GM10266 (cell line): ENCODE measurements at regions not wholly inside any gene's neighbourhood (a gene's known extent, or its start where the extent isn't known, plus 50 kb on each side); places are given as distances from the start of the nearest gene placed in this dataset.
A peak's percentile ranks its signal among the peaks of the same experiment; 100 is the strongest.

Experiments
- DNase-seq: peaks from one replicate; pipeline ENCODE4 v3.0.0; 2012; ENCODE audit errors: extremely low spot score
- TF ChIP-seq, protein P1 (sequence below): IDR thresholded peaks from 2 replicates; pipeline ENCODE4 v1.5.1; 2012; ENCODE audit warnings: mild to moderate bottlenecking, low read depth; ENCODE audit not compliant: control insufficient read depth, insufficient read depth; ENCODE audit errors: missing control alignments

DNA sequence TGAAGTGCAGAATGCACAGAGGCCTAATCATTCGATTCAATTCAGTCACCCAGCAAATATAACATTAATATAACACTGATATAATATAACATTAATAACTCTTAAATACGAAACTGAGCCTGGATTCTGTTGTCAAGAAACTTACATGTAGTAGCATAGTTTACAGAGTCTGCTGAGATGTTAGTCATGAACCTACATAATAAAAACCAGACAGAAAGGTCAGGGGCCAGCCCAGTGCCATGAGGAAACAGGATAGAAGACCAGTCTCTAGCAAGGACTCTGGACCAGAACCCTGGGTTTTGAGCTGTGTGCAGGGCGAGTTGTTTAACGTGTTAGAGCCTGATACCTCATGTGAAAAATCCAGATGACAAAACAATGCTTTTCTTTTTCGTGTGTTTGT lies 234.7 kb downstream of the NR2F1-AS1 start:
- TF ChIP-seq, protein P1, sequence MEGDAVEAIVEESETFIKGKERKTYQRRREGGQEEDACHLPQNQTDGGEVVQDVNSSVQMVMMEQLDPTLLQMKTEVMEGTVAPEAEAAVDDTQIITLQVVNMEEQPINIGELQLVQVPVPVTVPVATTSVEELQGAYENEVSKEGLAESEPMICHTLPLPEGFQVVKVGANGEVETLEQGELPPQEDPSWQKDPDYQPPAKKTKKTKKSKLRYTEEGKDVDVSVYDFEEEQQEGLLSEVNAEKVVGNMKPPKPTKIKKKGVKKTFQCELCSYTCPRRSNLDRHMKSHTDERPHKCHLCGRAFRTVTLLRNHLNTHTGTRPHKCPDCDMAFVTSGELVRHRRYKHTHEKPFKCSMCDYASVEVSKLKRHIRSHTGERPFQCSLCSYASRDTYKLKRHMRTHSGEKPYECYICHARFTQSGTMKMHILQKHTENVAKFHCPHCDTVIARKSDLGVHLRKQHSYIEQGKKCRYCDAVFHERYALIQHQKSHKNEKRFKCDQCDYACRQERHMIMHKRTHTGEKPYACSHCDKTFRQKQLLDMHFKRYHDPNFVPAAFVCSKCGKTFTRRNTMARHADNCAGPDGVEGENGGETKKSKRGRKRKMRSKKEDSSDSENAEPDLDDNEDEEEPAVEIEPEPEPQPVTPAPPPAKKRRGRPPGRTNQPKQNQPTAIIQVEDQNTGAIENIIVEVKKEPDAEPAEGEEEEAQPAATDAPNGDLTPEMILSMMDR, result no peak
- DNase-seq, result no peak

DNA sequence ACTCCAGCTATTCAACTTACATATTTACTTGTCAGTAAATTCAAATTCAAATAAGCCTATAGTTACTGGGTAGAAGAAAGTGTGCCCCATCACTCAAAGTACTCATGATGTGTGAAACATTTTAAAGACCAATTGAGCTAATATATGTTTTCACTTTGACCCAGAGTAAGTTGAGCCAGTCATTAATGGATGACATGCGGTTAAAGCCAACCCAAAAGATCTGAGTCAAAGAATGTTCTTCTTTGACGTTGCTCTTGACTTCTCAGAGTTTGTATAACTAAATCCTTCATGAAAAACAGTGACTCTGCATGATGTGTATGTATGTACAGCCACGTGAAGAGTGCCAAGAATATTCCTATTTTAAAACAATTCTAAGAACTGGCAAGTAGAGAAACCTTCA lies 237.4 kb downstream of the NR2F1-AS1 start:
- TF ChIP-seq, protein P1, result no peak
- no peak for DNase-seq

DNA sequence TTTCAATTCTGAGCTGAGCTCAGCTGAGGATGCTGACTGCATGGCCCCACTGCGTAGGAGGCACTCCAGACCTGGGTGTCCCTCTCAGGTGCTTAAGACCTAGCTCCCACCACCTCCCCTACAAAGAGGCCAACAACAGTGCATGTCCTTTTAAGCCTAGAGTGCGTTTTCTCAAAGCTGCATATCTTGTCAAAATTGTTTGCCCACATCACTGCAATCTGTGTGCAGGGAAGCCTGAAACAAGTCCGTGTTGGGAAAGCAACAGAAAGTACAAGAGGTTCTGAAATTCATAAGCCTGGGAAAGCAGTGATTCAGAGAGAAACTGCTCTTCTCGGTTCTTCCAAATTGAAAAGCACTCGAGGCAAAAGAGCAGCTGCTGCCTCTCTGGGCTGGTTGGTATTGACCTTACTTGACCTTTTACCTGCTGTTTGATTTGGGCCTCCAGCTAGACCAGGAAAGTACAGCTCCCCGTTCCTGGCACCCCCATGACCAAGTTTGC lies 238.4 kb downstream of the NR2F1-AS1 start:
- TF ChIP-seq, protein P1, result no peak
- peak; percentile 35 for DNase-seq

DNA sequence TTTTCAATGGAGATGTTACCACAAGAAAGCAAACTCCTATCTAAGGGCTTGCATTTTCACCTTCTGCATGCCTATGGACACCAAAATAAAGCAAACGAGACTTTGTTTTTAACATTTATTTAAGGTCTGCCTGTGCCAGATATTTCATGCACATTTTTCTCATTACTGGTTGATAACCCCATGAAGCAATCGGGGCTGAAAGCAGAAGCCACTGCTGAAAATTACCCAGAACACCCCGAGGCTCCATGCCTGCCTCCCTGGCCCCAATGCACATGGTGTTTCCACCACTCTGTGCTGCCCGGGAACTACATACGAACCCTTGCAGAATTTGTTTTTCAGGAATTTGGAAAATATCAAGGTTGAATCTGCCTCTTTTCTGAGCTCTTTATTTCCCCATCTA lies 240.1 kb downstream of the NR2F1-AS1 start:
- DNase-seq, result no peak
- TF ChIP-seq, protein P1, result no peak

DNA sequence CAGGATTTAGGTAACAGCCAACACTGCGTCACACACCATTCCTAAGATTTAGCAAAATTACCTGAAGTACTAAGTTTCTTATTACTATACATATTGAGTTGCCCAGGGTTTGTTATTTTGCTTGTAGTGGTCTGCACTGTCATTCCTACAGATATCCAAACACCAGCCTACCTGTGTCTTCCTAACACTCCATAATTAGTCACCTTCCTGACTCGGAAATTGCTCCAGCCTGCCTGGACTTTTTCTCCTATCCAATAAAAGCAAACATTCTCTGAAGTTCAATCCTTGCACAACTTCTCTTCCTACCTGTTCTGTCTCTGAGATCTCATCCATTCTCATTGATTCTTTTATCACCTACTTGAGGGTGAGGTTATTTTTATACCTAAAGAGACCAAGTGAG lies 243.9 kb downstream of the NR2F1-AS1 start:
- no peak for DNase-seq
- TF ChIP-seq, protein P1, result no peak

DNA sequence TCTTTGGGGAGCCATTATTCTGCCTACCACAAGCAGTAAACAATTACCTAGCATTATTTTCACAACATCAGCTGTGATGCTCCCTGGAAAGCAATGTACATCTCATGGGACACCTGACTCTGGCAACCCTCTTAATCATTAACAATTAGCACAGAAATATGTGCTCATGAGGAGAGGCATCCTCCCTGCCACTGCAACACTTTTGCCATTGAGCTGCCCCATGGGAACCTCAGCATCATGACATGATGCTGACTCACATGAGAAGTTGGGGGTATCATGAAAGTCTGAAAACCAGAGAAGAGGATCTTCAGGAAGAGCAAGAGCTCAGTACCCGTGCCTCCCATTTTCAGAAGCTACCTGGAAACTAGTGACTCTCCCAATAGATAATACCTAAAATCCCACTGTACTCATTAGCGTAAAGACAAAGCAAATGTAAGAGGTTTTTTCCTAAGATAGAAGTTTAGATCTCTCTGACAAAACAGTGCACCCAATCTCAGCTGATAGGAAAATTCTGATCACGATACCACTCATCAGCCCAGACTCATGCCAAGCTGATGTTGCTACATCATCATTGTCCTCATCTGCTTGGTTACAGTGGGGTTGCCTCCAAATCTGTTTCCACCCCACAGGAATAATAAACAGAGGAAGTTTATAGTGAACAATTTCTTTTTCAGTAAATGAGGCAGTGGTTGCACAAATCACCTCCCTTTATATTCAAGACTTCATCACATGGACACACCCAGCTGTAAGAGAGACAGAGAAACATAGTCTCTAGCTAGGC lies 244.5 kb downstream of the NR2F1-AS1 start:
- TF ChIP-seq, protein P1, result no peak
- no peak for DNase-seq

DNA sequence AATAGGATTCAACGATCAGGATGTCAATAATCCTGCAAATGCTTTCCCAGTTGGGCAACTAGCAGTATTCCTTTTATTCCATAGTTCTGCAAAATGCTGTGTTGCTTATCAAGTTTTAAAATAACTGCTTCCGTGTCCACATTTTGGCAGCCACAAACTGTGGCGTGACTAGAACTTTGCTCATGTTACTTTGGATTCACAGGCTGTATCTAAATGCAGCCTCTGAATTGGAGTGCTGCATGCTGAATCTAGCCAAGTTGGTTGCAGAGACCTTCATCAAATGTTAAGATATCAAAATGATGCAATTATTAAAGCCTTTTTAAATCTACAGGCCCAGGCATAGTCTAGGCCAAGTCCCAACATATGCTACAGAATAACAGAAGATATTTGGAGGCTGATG lies 249.2 kb downstream of the NR2F1-AS1 start:
- DNase-seq, result no peak
- TF ChIP-seq, protein P1, result no peak
